Endodermal cell (in vitro differentiated cells): ENCODE measurements at regions not wholly inside any gene's neighbourhood (a gene's known extent, or its start where the extent isn't known, plus 50 kb on each side); places are given as distances from the start of the nearest gene placed in this dataset.

ENCODE experiments used
- DNase-seq: peaks from one replicate; pipeline ENCODE4 v3.0.0-alpha.2; 2017
- H3K27ac ChIP-seq: 2 replicates; pipeline ENCODE4 v1.5.1; 2013; ENCODE audit warnings: mild to moderate bottlenecking, low read depth, low read length, moderate library complexity
- H3K27me3 ChIP-seq: 2 replicates; pipeline ENCODE4 v1.6.1; 2013; ENCODE audit warnings: mild to moderate bottlenecking, low read length, moderate library complexity; ENCODE audit not compliant: insufficient read depth, control insufficient read depth, poor library complexity, severe bottlenecking
- H3K36me3 ChIP-seq: 2 replicates; pipeline ENCODE4 v1.7.0; 2013; ENCODE audit warnings: mild to moderate bottlenecking, low read length, moderate library complexity; ENCODE audit not compliant: control insufficient read depth, insufficient read depth
- H3K4me1 ChIP-seq: one replicate; pipeline ENCODE4 v1.7.0; 2013; ENCODE audit warnings: low read length; ENCODE audit not compliant: control insufficient read depth, insufficient read depth
- H3K4me3 ChIP-seq: 2 replicates; pipeline ENCODE4 v1.5.1; 2013; ENCODE audit warnings: mild to moderate bottlenecking, low read length, moderate library complexity
- H3K9ac ChIP-seq: 2 replicates; pipeline ENCODE4 v1.6.1; 2013; ENCODE audit warnings: mild to moderate bottlenecking, low read length, moderate library complexity; ENCODE audit not compliant: poor library complexity, severe bottlenecking; ENCODE audit errors: extremely low read depth
- H3K9me3 ChIP-seq: 2 replicates; pipeline ENCODE4 v1.6.1; 2013; ENCODE audit warnings: mild to moderate bottlenecking, low read length, moderate library complexity; ENCODE audit not compliant: control insufficient read depth
- H3K27ac Mint-ChIP-seq: 2 replicates; pipeline ENCODE4 v1.8.0; 2020; ENCODE audit warnings: mixed read lengths
- H3K27me3 Mint-ChIP-seq: 2 replicates; pipeline ENCODE4 v1.8.0; 2021; ENCODE audit warnings: mild to moderate bottlenecking, mixed read lengths; ENCODE audit not compliant: insufficient read depth
- H3K36me3 Mint-ChIP-seq: 2 replicates; pipeline ENCODE4 v1.8.0; 2020; ENCODE audit warnings: low read depth, mixed read lengths
- H3K4me1 Mint-ChIP-seq: 2 replicates; pipeline ENCODE4 v1.8.0; 2020; ENCODE audit warnings: mixed read lengths
- H3K4me3 Mint-ChIP-seq: 2 replicates; pipeline ENCODE4 v1.8.0; 2020; ENCODE audit warnings: mild to moderate bottlenecking, moderate library complexity, mixed read lengths
- H3K9me3 Mint-ChIP-seq: 2 replicates; pipeline ENCODE4 v1.8.0; 2020; ENCODE audit warnings: mild to moderate bottlenecking, mixed read lengths
- CTCF ChIP-seq: fragments of 200-600 bp; sonication (generic); conservative IDR thresholded peaks from 2 replicates; pipeline ENCODE4 v1.5.0; 2021; ENCODE audit warnings: antibody characterized with exemption, mild to moderate bottlenecking
- WGBS, 2 experiments: methylation state at CpG; one replicate each; pipeline versions ENCODE4 v1.1.5 to v1.1.7; 2013; ENCODE audit warnings: missing lambda C conversion rate in 2 of 2, mixed read lengths in 1 of 2; ENCODE audit not compliant: insufficient coverage in 1 of 2, insufficient read length in 1 of 2; 5-methylcytosine and 5-hydroxymethylcytosine counted together

DNA sequence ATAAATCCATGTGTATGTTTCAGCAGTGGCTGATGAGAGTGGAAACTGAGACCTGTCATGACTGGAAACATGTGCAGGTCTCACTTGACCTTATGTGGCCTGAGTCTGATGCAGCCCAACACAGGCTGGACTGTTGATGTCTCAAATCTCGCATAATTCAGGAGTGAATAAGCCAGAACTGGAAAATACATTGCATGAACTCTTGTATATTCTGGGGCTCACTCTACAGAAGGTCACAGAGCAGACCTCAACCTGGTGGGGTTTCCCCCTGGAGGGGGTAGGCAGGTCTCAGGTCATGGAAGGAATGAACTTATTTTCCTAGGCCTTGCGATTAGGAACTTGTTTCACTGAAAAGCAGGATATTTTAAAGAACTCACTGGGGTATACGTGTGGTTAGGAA lies 146.3 kb upstream of the THUMPD2 start:
- WGBS, 2 experiments: 97% methylated on average over 3 of the region's 3 CpGs
- no peak for DNase-seq
- Histone ChIP-seq H3K9ac (no peak overlapping the region), H3K4me3 (no peak overlapping the region), H3K9me3 (no peaks in the 10 kb centered on the region), H3K27me3 (no peaks in the 10 kb centered on the region), H3K36me3 (no peaks in the 10 kb centered on the region), H3K4me1 (peaks cover 2% of the 10 kb centered on the region), H3K27ac (no peak overlapping the region)
- H3K36me3 Mint-ChIP-seq: no peaks in the 10 kb centered on the region
- H3K4me1 Mint-ChIP-seq: peaks cover 10% of the 10 kb centered on the region
- no peaks in the 10 kb centered on the region for H3K9me3 Mint-ChIP-seq
- H3K4me3 Mint-ChIP-seq: no peak overlapping the region
- H3K27me3 Mint-ChIP-seq: no peaks in the 10 kb centered on the region
- TF ChIP-seq CTCF: no peak
- H3K27ac Mint-ChIP-seq: no peak overlapping the region

DNA sequence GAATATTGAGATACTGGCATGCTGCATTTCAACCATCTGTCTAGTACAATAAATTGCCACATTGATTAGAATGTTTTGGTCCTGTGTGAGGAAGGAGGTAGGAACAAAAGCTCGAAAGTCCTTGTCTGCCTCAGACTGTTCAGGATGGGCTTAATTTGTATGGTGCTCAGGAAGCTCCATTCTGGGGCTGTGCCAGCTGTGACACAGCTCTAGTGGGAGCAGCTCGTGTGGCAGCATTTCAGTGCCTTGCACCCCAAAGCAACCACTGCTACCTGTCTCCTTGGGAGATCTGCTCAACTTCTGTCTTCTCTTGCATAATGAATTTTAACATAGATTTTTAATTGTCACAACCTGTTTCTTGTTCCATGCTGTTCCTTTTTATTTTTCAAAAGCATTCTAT lies 144.4 kb upstream of the THUMPD2 start:
- H3K36me3 ChIP-seq: no peaks in the 10 kb centered on the region
- no peak for TF ChIP-seq CTCF
- H3K4me1 ChIP-seq: peaks cover 2% of the 10 kb centered on the region
- H3K4me3 ChIP-seq: no peak overlapping the region
- H3K27me3 ChIP-seq: no peaks in the 10 kb centered on the region
- H3K4me1 Mint-ChIP-seq: peaks cover 10% of the 10 kb centered on the region
- no peak overlapping the region for H3K9ac ChIP-seq
- no peaks in the 10 kb centered on the region for H3K9me3 Mint-ChIP-seq
- H3K9me3 ChIP-seq: no peaks in the 10 kb centered on the region
- DNase-seq: no peak
- WGBS, 2 experiments: 95% methylated on average over 2 of the region's 2 CpGs; no CpG with 5 or more reads in 1 of the 2 experiments
- H3K27ac Mint-ChIP-seq: no peak overlapping the region
- no peaks in the 10 kb centered on the region for H3K36me3 Mint-ChIP-seq
- H3K4me3 Mint-ChIP-seq: no peak overlapping the region
- no peak overlapping the region for H3K27ac ChIP-seq
- no peaks in the 10 kb centered on the region for H3K27me3 Mint-ChIP-seq

DNA sequence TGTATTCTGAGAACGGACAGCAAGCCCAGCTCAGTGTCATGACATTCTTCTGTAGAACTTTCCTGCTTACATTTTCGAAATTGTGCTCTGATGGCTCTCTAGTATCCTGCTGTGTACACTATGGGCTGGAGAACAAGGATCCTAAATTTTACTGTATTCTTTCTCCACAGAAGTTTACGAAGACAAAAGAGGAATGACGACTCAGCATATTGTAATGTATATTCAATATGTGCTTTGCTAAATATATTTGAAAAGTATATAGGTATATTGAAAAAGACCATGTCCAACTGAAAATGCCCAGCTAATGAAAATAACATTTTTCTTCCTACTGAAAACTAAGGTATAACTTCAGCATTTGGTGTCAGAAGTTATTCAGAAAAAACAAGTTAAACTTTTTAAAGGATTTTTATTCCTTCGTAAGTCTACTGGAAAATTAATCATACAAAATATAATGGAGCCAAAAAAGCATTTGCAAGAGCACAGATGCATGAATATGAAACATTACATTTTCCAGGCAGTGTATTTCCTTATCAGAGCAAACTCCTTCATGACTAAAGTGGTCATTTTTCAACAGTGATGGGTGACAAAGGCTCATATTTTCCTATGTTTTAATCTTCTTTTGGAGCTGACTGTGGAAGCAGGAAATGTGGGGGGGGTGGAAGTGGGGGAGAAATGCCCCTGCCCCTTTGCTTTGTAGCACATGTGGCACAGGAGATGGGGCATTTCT lies 143.8 kb upstream of the THUMPD2 start:
- Histone ChIP-seq H3K36me3 (no peaks in the 10 kb centered on the region), H3K27ac (no peak overlapping the region), H3K9ac (no peak overlapping the region), H3K27me3 (no peaks in the 10 kb centered on the region), H3K9me3 (no peaks in the 10 kb centered on the region), H3K4me1 (peaks cover 2% of the 10 kb centered on the region), H3K4me3 (no peak overlapping the region)
- DNase-seq: no peak
- Mint-ChIP-seq H3K9me3 (no peaks in the 10 kb centered on the region), H3K27me3 (no peaks in the 10 kb centered on the region), H3K4me3 (no peak overlapping the region), H3K27ac (no peak overlapping the region), H3K4me1 (peaks cover 10% of the 10 kb centered on the region), H3K36me3 (no peaks in the 10 kb centered on the region)
- TF ChIP-seq CTCF: no peak
- 93 to 100% methylated on average over 2 to 4 of the region's 5 CpGs for WGBS, 2 experiments
